Coronary artery (tissue), 2 donors: ENCODE measurements at regions not wholly inside any gene's neighbourhood (a gene's known extent, or its start where the extent isn't known, plus 50 kb on each side); places are given as distances from the start of the nearest gene placed in this dataset.

Experiments used
- DNase-seq: peaks from one replicate; pipeline ENCODE4 v3.0.0-alpha.2; 2017; ENCODE audit warnings: low spot score
- H3K27ac ChIP-seq, 2 donors: fragments of 200-600 bp; sonication (generic); one replicate each; pipeline ENCODE4 v1.5.1; 2016 to 2019
- H3K4me3 ChIP-seq: fragments of 200-600 bp; sonication (generic); 2 replicates; pipeline ENCODE4 v1.5.1; 2016; ENCODE audit warnings: mild to moderate bottlenecking, moderate library complexity
- TF ChIP-seq, protein P1 (sequence below): fragments of 200-600 bp; sonication (generic); IDR thresholded peaks from one replicate; pipeline ENCODE4 v1.5.1; 2019; ENCODE audit warnings: antibody characterized with exemption

GRCh38 chr7:115637128-115637527 lies 393.4 kb downstream of the TFEC start:
- Histone ChIP-seq H3K27ac (no peak overlapping the region), H3K4me3 (no peak overlapping the region)
- DNase-seq = no peak
- TF ChIP-seq, protein P1, sequence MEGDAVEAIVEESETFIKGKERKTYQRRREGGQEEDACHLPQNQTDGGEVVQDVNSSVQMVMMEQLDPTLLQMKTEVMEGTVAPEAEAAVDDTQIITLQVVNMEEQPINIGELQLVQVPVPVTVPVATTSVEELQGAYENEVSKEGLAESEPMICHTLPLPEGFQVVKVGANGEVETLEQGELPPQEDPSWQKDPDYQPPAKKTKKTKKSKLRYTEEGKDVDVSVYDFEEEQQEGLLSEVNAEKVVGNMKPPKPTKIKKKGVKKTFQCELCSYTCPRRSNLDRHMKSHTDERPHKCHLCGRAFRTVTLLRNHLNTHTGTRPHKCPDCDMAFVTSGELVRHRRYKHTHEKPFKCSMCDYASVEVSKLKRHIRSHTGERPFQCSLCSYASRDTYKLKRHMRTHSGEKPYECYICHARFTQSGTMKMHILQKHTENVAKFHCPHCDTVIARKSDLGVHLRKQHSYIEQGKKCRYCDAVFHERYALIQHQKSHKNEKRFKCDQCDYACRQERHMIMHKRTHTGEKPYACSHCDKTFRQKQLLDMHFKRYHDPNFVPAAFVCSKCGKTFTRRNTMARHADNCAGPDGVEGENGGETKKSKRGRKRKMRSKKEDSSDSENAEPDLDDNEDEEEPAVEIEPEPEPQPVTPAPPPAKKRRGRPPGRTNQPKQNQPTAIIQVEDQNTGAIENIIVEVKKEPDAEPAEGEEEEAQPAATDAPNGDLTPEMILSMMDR = no peak

DNA sequence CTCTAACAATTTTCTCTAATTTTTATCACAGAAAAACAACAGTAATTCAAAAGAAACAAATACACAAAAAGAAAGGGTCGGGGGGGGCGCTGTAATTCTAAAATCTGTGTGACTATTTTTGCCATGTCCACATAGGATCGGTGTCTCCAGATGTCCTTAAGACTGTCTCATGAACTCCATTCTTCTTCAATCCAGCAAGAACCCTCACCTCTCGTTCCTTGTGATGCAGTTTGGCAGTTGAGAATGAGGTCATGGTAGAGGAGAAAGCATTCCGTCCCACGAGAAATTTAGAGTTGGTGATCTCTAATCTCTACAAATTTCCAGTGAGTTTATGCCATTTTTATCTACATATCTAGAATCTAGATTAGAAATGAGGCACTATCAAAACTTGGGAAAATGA lies 394.7 kb downstream of the TFEC start:
- TF ChIP-seq, protein P1 = no peak
- Histone ChIP-seq H3K27ac (no peak overlapping the region), H3K4me3 (no peak overlapping the region)
- DNase-seq = no peak

GRCh38 chr7:115635376-115635775 lies 395.2 kb downstream of the TFEC start:
- TF ChIP-seq, protein P1 = no peak
- Histone ChIP-seq H3K27ac (no peak overlapping the region), H3K4me3 (no peak overlapping the region)
- DNase-seq = no peak

- no peak overlapping the region for H3K27ac ChIP-seq
- DNase-seq = no peak
- H3K4me3 ChIP-seq = no peak overlapping the region
- TF ChIP-seq, protein P1 = no peak
These were observed 395.9 kb downstream of the TFEC start for GRCh38 chr7:115634633-115635032.

DNA sequence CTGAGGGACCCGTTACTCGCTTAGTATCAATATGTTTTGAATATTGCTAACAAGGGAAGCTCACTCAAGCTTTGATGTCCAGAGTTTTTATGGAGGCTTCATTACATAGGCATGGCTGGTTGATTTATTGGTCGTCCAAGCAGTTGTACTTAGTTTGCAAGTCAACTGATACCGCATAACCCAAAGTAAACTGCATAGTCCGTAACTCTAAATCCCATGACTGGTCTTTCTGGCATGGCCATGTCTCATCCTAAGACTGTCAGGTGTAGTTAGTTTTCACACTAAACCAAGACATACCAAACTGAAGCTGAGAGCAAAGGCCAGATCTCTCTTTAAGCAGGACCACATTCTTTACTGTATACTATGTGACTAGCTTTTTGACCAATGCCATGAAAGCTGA lies 397.9 kb downstream of the TFEC start:
- no peak overlapping the region for H3K4me3 ChIP-seq
- DNase-seq = no peak
- H3K27ac ChIP-seq = no peak overlapping the region
- TF ChIP-seq, protein P1 = no peak

DNA sequence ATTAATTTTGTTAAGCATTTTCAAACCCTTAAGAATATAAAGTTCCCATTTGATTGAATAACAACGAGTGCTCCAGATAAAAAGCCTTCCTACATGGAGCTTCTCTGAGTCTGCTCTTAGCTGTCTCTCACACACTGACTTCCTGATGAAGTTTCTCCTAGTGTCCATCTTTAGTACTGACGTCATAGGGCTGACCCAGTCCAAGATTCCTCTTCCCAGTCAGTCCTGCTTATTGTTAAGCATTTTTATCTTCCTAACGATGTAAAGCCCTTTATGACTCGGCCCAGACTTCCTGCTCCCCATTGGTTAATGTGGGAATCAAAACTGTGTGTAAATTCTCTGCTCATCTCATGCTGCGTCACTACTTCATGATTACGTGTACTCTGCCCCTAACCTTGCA lies 398.8 kb downstream of the TFEC start:
- TF ChIP-seq, protein P1 = no peak
- Histone ChIP-seq H3K27ac (no peak overlapping the region), H3K4me3 (no peak overlapping the region)
- DNase-seq = no peak

- TF ChIP-seq, protein P1 = no peak
- no peak for DNase-seq
These were observed 400.5 kb downstream of the TFEC start for GRCh38 chr7:115630049-115630448.

More at GRCh38 chr7:115630049-115630448, 400.5 kb downstream of the TFEC start:
- H3K27ac ChIP-seq = no peak overlapping the region
- no peak overlapping the region for H3K4me3 ChIP-seq
